IMR-90 (cell line): ENCODE measurements at regions not wholly inside any gene's neighbourhood (a gene's known extent, or its start where the extent isn't known, plus 50 kb on each side); places are given as distances from the start of the nearest gene placed in this dataset.

ENCODE experiments used
- CHD1 ChIP-seq: IDR thresholded peaks from 2 replicates; pipeline ENCODE4 v1.6.1; 2012; ENCODE audit warnings: low read depth, low read length, improper control_type of control experiment
- FOS ChIP-seq: fragments of 150-350 bp; IDR thresholded peaks from 2 replicates; pipeline ENCODE4 v1.6.1; 2016; ENCODE audit warnings: low read depth, low read length
- RAD21 ChIP-seq: IDR thresholded peaks from 2 replicates; pipeline ENCODE4 v1.6.1; 2012; ENCODE audit warnings: low read length, improper control_type of control experiment
- TF ChIP-seq, protein P1 (sequence below): conservative IDR thresholded peaks from 2 replicates; pipeline ENCODE4 v1.5.1; 2012; ENCODE audit warnings: mild to moderate bottlenecking, low read depth, low read length, improper control_type of control experiment

- TF ChIP-seq, protein P1, sequence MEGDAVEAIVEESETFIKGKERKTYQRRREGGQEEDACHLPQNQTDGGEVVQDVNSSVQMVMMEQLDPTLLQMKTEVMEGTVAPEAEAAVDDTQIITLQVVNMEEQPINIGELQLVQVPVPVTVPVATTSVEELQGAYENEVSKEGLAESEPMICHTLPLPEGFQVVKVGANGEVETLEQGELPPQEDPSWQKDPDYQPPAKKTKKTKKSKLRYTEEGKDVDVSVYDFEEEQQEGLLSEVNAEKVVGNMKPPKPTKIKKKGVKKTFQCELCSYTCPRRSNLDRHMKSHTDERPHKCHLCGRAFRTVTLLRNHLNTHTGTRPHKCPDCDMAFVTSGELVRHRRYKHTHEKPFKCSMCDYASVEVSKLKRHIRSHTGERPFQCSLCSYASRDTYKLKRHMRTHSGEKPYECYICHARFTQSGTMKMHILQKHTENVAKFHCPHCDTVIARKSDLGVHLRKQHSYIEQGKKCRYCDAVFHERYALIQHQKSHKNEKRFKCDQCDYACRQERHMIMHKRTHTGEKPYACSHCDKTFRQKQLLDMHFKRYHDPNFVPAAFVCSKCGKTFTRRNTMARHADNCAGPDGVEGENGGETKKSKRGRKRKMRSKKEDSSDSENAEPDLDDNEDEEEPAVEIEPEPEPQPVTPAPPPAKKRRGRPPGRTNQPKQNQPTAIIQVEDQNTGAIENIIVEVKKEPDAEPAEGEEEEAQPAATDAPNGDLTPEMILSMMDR: no peak
- TF ChIP-seq CHD1: no peak
- TF ChIP-seq FOS: no peak
- no peak for TF ChIP-seq RAD21
These were observed 249.2 kb downstream of the IGSF11 start for GRCh38 chr3:118785415-118785814.
